IMR-90 (cell line): ENCODE measurements at regions not wholly inside any gene's neighbourhood (a gene's known extent, or its start where the extent isn't known, plus 50 kb on each side); places are given as distances from the start of the nearest gene placed in this dataset.

Experiments
- ATAC-seq: fragments of 200-7000 bp; cut with Tn5 transposase; 2 replicates; pipeline ENCODE4 v1.9.1; 2020; ENCODE audit warnings: low read depth, mild to moderate bottlenecking, moderate library complexity
- BruUV-seq: library from RNA; stranded (reverse); fragments of 400-500 nt; replicated peaks from 2 replicates; lab custom pipeline; 2021; lab: Mats Ljungman, UMichigan
- CTCF ChIA-PET: fragments of 300-600 bp; formaldehyde crosslinking; extraction: SDS; loops from one replicate; lab custom pipeline; 2021; ENCODE audit warnings: antibody characterized with exemption; lab: Yijun Ruan, JAX
- POLR2A ChIA-PET: fragments of 300-600 bp; sonication (Branson Sonifier 250); formaldehyde crosslinking; loops from one replicate; lab custom pipeline; 2022; ENCODE audit warnings: antibody characterized with exemption; ENCODE audit not compliant: unreplicated experiment; lab: Charles Lee
- DNase-seq: peaks from one replicate; pipeline ENCODE4 v3.0.0; 2013
- H2AFZ ChIP-seq: replicated peaks from 2 replicates; pipeline ENCODE3; 2013; ENCODE audit warnings: low read length, mild to moderate bottlenecking; ENCODE audit not compliant: poor library complexity
- H2AK5ac ChIP-seq: 2 replicates; pipeline ENCODE4 v1.6.1; 2013; ENCODE audit warnings: low read depth, low read length, inconsistent platforms
- H2AK9ac ChIP-seq: replicated peaks from 2 replicates; pipeline ENCODE3; 2013; ENCODE audit warnings: mild to moderate bottlenecking, low read depth, low read length, moderate library complexity; ENCODE audit not compliant: poor library complexity
- H2BK120ac ChIP-seq: 2 replicates; pipeline ENCODE4 v1.6.1; 2013; ENCODE audit warnings: low read depth, low read length, inconsistent platforms
- H2BK15ac ChIP-seq: 3 replicates; pipeline ENCODE4 v1.6.1; 2013; ENCODE audit warnings: low read depth, low read length, inconsistent platforms
- H2BK20ac ChIP-seq: 2 replicates; pipeline ENCODE4 v1.6.1; 2013; ENCODE audit warnings: low read depth, mild to moderate bottlenecking, inconsistent platforms, low read length, moderate library complexity
- H2BK5ac ChIP-seq: 2 replicates; pipeline ENCODE4 v1.6.1; 2013; ENCODE audit warnings: mild to moderate bottlenecking, low read depth, low read length, inconsistent platforms; ENCODE audit not compliant: poor library complexity, severe bottlenecking
- H3K14ac ChIP-seq: replicated peaks from 2 replicates; pipeline ENCODE4 v1.6.1; 2013; ENCODE audit warnings: low read depth, low read length, inconsistent platforms
- H3K18ac ChIP-seq: 2 replicates; pipeline ENCODE4 v1.6.1; 2013; ENCODE audit warnings: low read depth, low read length, control low read depth
- H3K23ac ChIP-seq: 2 replicates; pipeline ENCODE4 v1.6.1; 2013; ENCODE audit warnings: low read depth, low read length, inconsistent platforms
- H3K27ac ChIP-seq: 2 replicates; pipeline ENCODE4 v1.5.1; 2013; ENCODE audit warnings: mild to moderate bottlenecking, control low read depth, low read length; ENCODE audit not compliant: insufficient read depth
- H3K27me3 ChIP-seq: 2 replicates; pipeline ENCODE4 v1.6.1; 2013; ENCODE audit warnings: low read length; ENCODE audit not compliant: control insufficient read depth, insufficient read depth
- H3K36me3 ChIP-seq: 2 replicates; pipeline ENCODE4 v1.6.1; 2013; ENCODE audit warnings: low read length, mixed read lengths; ENCODE audit not compliant: control insufficient read depth, insufficient read depth
- H3K4ac ChIP-seq: 2 replicates; pipeline ENCODE4 v1.6.1; 2013; ENCODE audit warnings: low read depth, low read length, inconsistent platforms
- H3K4me1 ChIP-seq: 2 replicates; pipeline ENCODE4 v1.6.1; 2013; ENCODE audit warnings: low read length, mixed read lengths; ENCODE audit not compliant: control insufficient read depth, insufficient read depth
- H3K4me2 ChIP-seq: 2 replicates; pipeline ENCODE4 v1.6.1; 2013; ENCODE audit warnings: low read depth, mild to moderate bottlenecking, control low read depth, low read length, moderate library complexity
- H3K4me3 ChIP-seq: 2 replicates; pipeline ENCODE4 v1.5.1; 2013; ENCODE audit warnings: low read depth, mild to moderate bottlenecking, control low read depth, low read length, moderate library complexity; ENCODE audit not compliant: insufficient read depth
- H3K56ac ChIP-seq: 2 replicates; pipeline ENCODE4 v1.6.1; 2013; ENCODE audit warnings: low read length, inconsistent platforms; ENCODE audit not compliant: insufficient read depth; ENCODE audit errors: extremely low read depth
- H3K79me1 ChIP-seq, 2 experiments: 2 replicates each; pipeline ENCODE4 v1.6.1; 2013; ENCODE audit warnings: low read length in 2 of 2, inconsistent platforms in 1 of 2, low read depth in 1 of 2
- H3K9ac ChIP-seq: 2 replicates; pipeline ENCODE4 v1.6.1; 2013; ENCODE audit warnings: low read depth, low read length, control low read depth
- H3K9me1 ChIP-seq: 2 replicates; pipeline ENCODE4 v1.6.1; 2013; ENCODE audit warnings: low read length, inconsistent platforms; ENCODE audit not compliant: insufficient read depth
- H3K9me3 ChIP-seq: 2 replicates; pipeline ENCODE4 v1.6.1; 2013; ENCODE audit warnings: low read length; ENCODE audit not compliant: control insufficient read depth, insufficient read depth
- H4K20me1 ChIP-seq: 2 replicates; pipeline ENCODE4 v1.6.1; 2013; ENCODE audit warnings: low read length, inconsistent platforms; ENCODE audit not compliant: insufficient read depth
- H4K5ac ChIP-seq: 2 replicates; pipeline ENCODE4 v1.6.1; 2013; ENCODE audit warnings: mild to moderate bottlenecking, low read depth, low read length, control low read depth
- H4K8ac ChIP-seq, 2 experiments: 2 replicates each; pipeline ENCODE4 v1.6.1; 2013; ENCODE audit warnings: low read depth in 2 of 2, low read length in 2 of 2, control low read depth in 1 of 2, inconsistent platforms in 1 of 2
- H4K91ac ChIP-seq: 2 replicates; pipeline ENCODE4 v1.6.1; 2013; ENCODE audit warnings: low read depth, low read length, inconsistent platforms; ENCODE audit not compliant: insufficient read depth
- BHLHE40 ChIP-seq: fragments of 150-350 bp; IDR thresholded peaks from 2 replicates; pipeline ENCODE4 v1.6.1; 2016; ENCODE audit warnings: mild to moderate bottlenecking, low read depth, low read length
- CHD1 ChIP-seq: IDR thresholded peaks from 2 replicates; pipeline ENCODE4 v1.6.1; 2012; ENCODE audit warnings: low read depth, low read length, improper control_type of control experiment
- MAFK ChIP-seq: IDR thresholded peaks from 2 replicates; pipeline ENCODE4 v1.6.1; 2012; ENCODE audit warnings: low read depth, low read length, improper control_type of control experiment
- MXI1 ChIP-seq: IDR thresholded peaks from 2 replicates; pipeline ENCODE4 v1.6.1; 2012; ENCODE audit warnings: low read depth, mild to moderate bottlenecking, low read length, moderate library complexity, borderline replicate concordance
- RAD21 ChIP-seq: IDR thresholded peaks from 2 replicates; pipeline ENCODE4 v1.6.1; 2012; ENCODE audit warnings: low read length, improper control_type of control experiment
- RCOR1 ChIP-seq: IDR thresholded peaks from 2 replicates; pipeline ENCODE4 v1.6.1; 2012; ENCODE audit warnings: mild to moderate bottlenecking, low read length, improper control_type of control experiment; ENCODE audit not compliant: insufficient replicate concordance
- RFX5 ChIP-seq: IDR thresholded peaks from 2 replicates; pipeline ENCODE4 v1.8.0; 2012; ENCODE audit warnings: low read depth, mild to moderate bottlenecking, low read length, moderate library complexity
- SMC3 ChIP-seq: fragments of 150-350 bp; IDR thresholded peaks from 2 replicates; pipeline ENCODE4 v1.6.1; 2016; ENCODE audit warnings: low read depth, mild to moderate bottlenecking, antibody characterized with exemption, low read length, moderate library complexity
- USF2 ChIP-seq: fragments of 150-350 bp; IDR thresholded peaks from 2 replicates; pipeline ENCODE4 v1.6.1; 2017; ENCODE audit warnings: mild to moderate bottlenecking, antibody characterized with exemption, low read length, low read depth
- WGBS, 2 experiments: methylation state at CpG; one replicate each; pipeline versions ENCODE4 v1.1.5 to v1.1.7; 2013; ENCODE audit warnings: missing lambda C conversion rate in 2 of 2; ENCODE audit not compliant: insufficient read length in 1 of 2; ENCODE audit errors: extremely low coverage in 2 of 2; 5-methylcytosine and 5-hydroxymethylcytosine counted together
- dilution Hi-C: fragments of 300-500 bp; cut with HindIII; formaldehyde crosslinking; loops from one replicate; pipeline ENCODE4 v1.14.3; 2018; ENCODE audit warnings: low sequenced_read_pairs; ENCODE audit not compliant: unreplicated experiment
- in situ Hi-C: fragments of 300-500 bp; cut with MboI; formaldehyde crosslinking; loops from 3 replicates; pipeline ENCODE4 v1.14.3; 2019; ENCODE audit warnings: low sequenced_read_pairs, inconsistent platforms, mixed read lengths
- intact Hi-C: fragments of 100-400 bp; cut with micrococcal nuclease; formaldehyde crosslinking; loops from 2 replicates; pipeline ENCODE4 v1.10.0; 2022

GRCh38 chr7:81158189-81158588, 239.3 kb upstream of the SEMA3C start:
- Histone ChIP-seq H3K9ac (no peak overlapping the region), H2BK5ac (no peak overlapping the region), H2BK20ac (no peak overlapping the region), H2AFZ (no peak overlapping the region), H2AK5ac (no peak overlapping the region), H3K9me3 (no peaks in the 10 kb centered on the region), H3K4me3 (no peak overlapping the region), H3K4me1 (peaks cover 6% of the 10 kb centered on the region), H2BK15ac (no peak overlapping the region), H4K8ac (no peak overlapping the region), H3K56ac (no peak overlapping the region), H2AK9ac (no peak overlapping the region), H4K91ac (no peak overlapping the region), H3K27ac (no peak overlapping the region), H3K23ac (no peak overlapping the region), H3K4ac (no peak overlapping the region), H3K9me1 (no peaks in the 10 kb centered on the region), H4K20me1 (no peaks in the 10 kb centered on the region), H3K14ac (no peak overlapping the region), H3K27me3 (no peaks in the 10 kb centered on the region), H2BK120ac (no peak overlapping the region), H3K79me1 (no peaks in the 10 kb centered on the region), H3K4me2 (no peak overlapping the region), H3K36me3 (no peaks in the 10 kb centered on the region), H3K18ac (no peak overlapping the region), H4K5ac (no peak overlapping the region)
- dilution Hi-C loops (no loop called here), intact Hi-C loops (no loop called here), in situ Hi-C loops (no loop called here)
- no peak for DNase-seq
- ATAC-seq, result no peak
- TF ChIP-seq SMC3, result no peak
- no peak for TF ChIP-seq BHLHE40
- no peak for TF ChIP-seq MAFK
- no peak for TF ChIP-seq RFX5
- TF ChIP-seq RCOR1, result no peak
- TF ChIP-seq USF2, result no peak
- no peak for TF ChIP-seq MXI1
- no peak for TF ChIP-seq RAD21
- TF ChIP-seq CHD1, result no peak
- BruUV-seq, result no TSS peak
- WGBS, 2 experiments, result no CpG with 5 or more reads among the region's 3 CpGs
- POLR2A ChIA-PET, result no interaction called here
- CTCF ChIA-PET, result no interaction called here
